ENCODE measurements at regions not wholly inside any gene's neighbourhood (a gene's known extent, or its start where the extent isn't known, plus 50 kb on each side); places are given as distances from the start of the nearest gene placed in this dataset.

GRCh38 chr1:4397196-4397595 lies 257.2 kb upstream of the AJAP1 start:
- no peaks in the 10 kb centered on the region for H3K4me1 Mint-ChIP-seq (ENCODE audit: unreplicated experiment)
- no peak for DNase-seq (ENCODE audit: low spot score)
- no peak overlapping the region for H3K27ac Mint-ChIP-seq (ENCODE audit: unreplicated experiment)
- peaks cover 56% of the 10 kb centered on the region for H3K9me3 Mint-ChIP-seq (ENCODE audit: unreplicated experiment)
- no peak for TF ChIP-seq CTCF (IDR thresholded peaks at IDR 0.05; ENCODE audit: unreplicated experiment)
- H3K27me3 Mint-ChIP-seq (ENCODE audit: unreplicated experiment) = peaks cover 12% of the 10 kb centered on the region
- no peak overlapping the region for H3K4me3 Mint-ChIP-seq (ENCODE audit: unreplicated experiment)
- peaks cover 7% of the 10 kb centered on the region for H3K36me3 Mint-ChIP-seq (ENCODE audit: low read depth, unreplicated experiment)

- Mint-ChIP-seq H3K9me3 (ENCODE audit: unreplicated experiment) (peaks cover 45% of the 10 kb centered on the region), H3K4me1 (ENCODE audit: unreplicated experiment) (no peaks in the 10 kb centered on the region), H3K27me3 (ENCODE audit: unreplicated experiment) (peaks cover 9% of the 10 kb centered on the region), H3K4me3 (ENCODE audit: unreplicated experiment) (no peak overlapping the region), H3K27ac (ENCODE audit: unreplicated experiment) (no peak overlapping the region), H3K36me3 (ENCODE audit: low read depth, unreplicated experiment) (no peaks in the 10 kb centered on the region)
- no peak for DNase-seq (ENCODE audit: low spot score)
- no peak for TF ChIP-seq CTCF (IDR thresholded peaks at IDR 0.05; ENCODE audit: unreplicated experiment)
These were observed 252.4 kb upstream of the AJAP1 start for GRCh38 chr1:4402032-4402431.

- no peak overlapping the region for H3K27ac Mint-ChIP-seq (ENCODE audit: unreplicated experiment)
- H3K4me3 Mint-ChIP-seq (ENCODE audit: unreplicated experiment) = no peak overlapping the region
- H3K4me1 Mint-ChIP-seq (ENCODE audit: unreplicated experiment) = no peaks in the 10 kb centered on the region
- H3K36me3 Mint-ChIP-seq (ENCODE audit: low read depth, unreplicated experiment) = peaks cover 4% of the 10 kb centered on the region
- peaks cover 11% of the 10 kb centered on the region for H3K27me3 Mint-ChIP-seq (ENCODE audit: unreplicated experiment)
- DNase-seq (ENCODE audit: low spot score) = no peak
- H3K9me3 Mint-ChIP-seq (ENCODE audit: unreplicated experiment) = peaks cover 45% of the 10 kb centered on the region
- no peak for TF ChIP-seq CTCF (IDR thresholded peaks at IDR 0.05; ENCODE audit: unreplicated experiment)
These were observed 249.4 kb upstream of the AJAP1 start for GRCh38 chr1:4404854-4405590.

- no peaks in the 10 kb centered on the region for H3K4me1 Mint-ChIP-seq (ENCODE audit: unreplicated experiment)
- no peak overlapping the region for H3K4me3 Mint-ChIP-seq (ENCODE audit: unreplicated experiment)
- no peak overlapping the region for H3K27ac Mint-ChIP-seq (ENCODE audit: unreplicated experiment)
- no peak for TF ChIP-seq CTCF (IDR thresholded peaks at IDR 0.05; ENCODE audit: unreplicated experiment)
- peaks cover 7% of the 10 kb centered on the region for H3K27me3 Mint-ChIP-seq (ENCODE audit: unreplicated experiment)
- no peak for DNase-seq (ENCODE audit: low spot score)
- H3K9me3 Mint-ChIP-seq (ENCODE audit: unreplicated experiment) = peaks cover 48% of the 10 kb centered on the region
- H3K36me3 Mint-ChIP-seq (ENCODE audit: low read depth, unreplicated experiment) = peaks cover 11% of the 10 kb centered on the region
These were observed 246.6 kb upstream of the AJAP1 start for GRCh38 chr1:4407851-4408250.

- no peak overlapping the region for H3K27ac Mint-ChIP-seq (ENCODE audit: unreplicated experiment)
- H3K4me3 Mint-ChIP-seq (ENCODE audit: unreplicated experiment) = no peak overlapping the region
- H3K9me3 Mint-ChIP-seq (ENCODE audit: unreplicated experiment) = peaks cover 48% of the 10 kb centered on the region
- no peak for TF ChIP-seq CTCF (IDR thresholded peaks at IDR 0.05; ENCODE audit: unreplicated experiment)
- no peak for DNase-seq (ENCODE audit: low spot score)
- no peaks in the 10 kb centered on the region for H3K4me1 Mint-ChIP-seq (ENCODE audit: unreplicated experiment)
- peaks cover 11% of the 10 kb centered on the region for H3K36me3 Mint-ChIP-seq (ENCODE audit: low read depth, unreplicated experiment)
- H3K27me3 Mint-ChIP-seq (ENCODE audit: unreplicated experiment) = peaks cover 7% of the 10 kb centered on the region
These were observed 246.0 kb upstream of the AJAP1 start for GRCh38 chr1:4408380-4408779.
